Thymus (tissue), 11 donors: ENCODE measurements at regions not wholly inside any gene's neighbourhood (a gene's known extent, or its start where the extent isn't known, plus 50 kb on each side); places are given as distances from the start of the nearest gene placed in this dataset.
"Not testable (repeated sequence)": the region's sequence is repeated elsewhere in the genome, so short reads cannot be mapped to it uniquely, and the experiment has no call there.

Source experiments
- DNase-seq, 9 donors: peaks; one replicate each; pipeline ENCODE4 v3.0.0-alpha.2; 2013; ENCODE audit warnings: low spot score in 9 of 9, low read depth in 6 of 9, missing footprints in 1 of 9
- H3K27ac ChIP-seq, 2 donors: one replicate each; pipeline ENCODE4 v1.5.1; 2013; ENCODE audit warnings: control low read depth in 1 of 2, low read depth in 1 of 2, low read length in 1 of 2, mild to moderate bottlenecking in 1 of 2, moderate library complexity in 1 of 2
- H3K27me3 ChIP-seq, 2 donors: one replicate each; pipeline ENCODE4 v1.5.1; 2013; ENCODE audit warnings: low read length in 1 of 2; ENCODE audit not compliant: control insufficient read depth in 2 of 2, insufficient read depth in 1 of 2
- H3K36me3 ChIP-seq, 2 donors: one replicate each; pipeline ENCODE4 v1.5.1; 2013; ENCODE audit warnings: low read length in 1 of 2, mild to moderate bottlenecking in 1 of 2, moderate library complexity in 1 of 2; ENCODE audit not compliant: control insufficient read depth in 2 of 2, insufficient read depth in 2 of 2
- H3K4me1 ChIP-seq, 2 donors: one replicate each; pipeline ENCODE4 v1.5.1; 2013; ENCODE audit warnings: low read length in 2 of 2; ENCODE audit not compliant: control insufficient read depth in 2 of 2, insufficient read depth in 2 of 2
- H3K4me3 ChIP-seq, 2 donors: one replicate each; pipeline ENCODE4 v1.5.1; 2013; ENCODE audit warnings: low read length in 2 of 2, control low read depth in 1 of 2, mild to moderate bottlenecking in 1 of 2
- H3K9me3 ChIP-seq, 2 donors: one replicate each; pipeline ENCODE4 v1.5.1; 2013; ENCODE audit warnings: low read length in 1 of 2, mild to moderate bottlenecking in 1 of 2; ENCODE audit not compliant: control insufficient read depth in 2 of 2, insufficient read depth in 1 of 2
- WGBS: extraction: QIAGEN DNeasy Blood & Tissue Kit; methylation state at CpG from one replicate; pipeline ENCODE4 v1.1.7; 2013; 5-methylcytosine and 5-hydroxymethylcytosine counted together
- donor health status: healthy.

GRCh38 chr17:53490447-53490968 is 332.2 kb upstream of the KIF2B start:
- Histone ChIP-seq H3K27me3 (no peaks in the 10 kb centered on the region), H3K9me3 (no peaks in the 10 kb centered on the region), H3K27ac (no peak overlapping the region), H3K4me1 (no peaks in the 10 kb centered on the region), H3K36me3 (no peaks in the 10 kb centered on the region), H3K4me3 (no peak overlapping the region)
- no peak for DNase-seq

GRCh38 chr17:53483704-53484103 is 339.0 kb upstream of the KIF2B start:
- Histone ChIP-seq H3K27me3 (no peaks in the 10 kb centered on the region), H3K27ac (no peak overlapping the region), H3K9me3 (no peaks in the 10 kb centered on the region), H3K36me3 (no peaks in the 10 kb centered on the region), H3K4me3 (no peak overlapping the region), H3K4me1 (no peaks in the 10 kb centered on the region)
- no peak for DNase-seq
- WGBS = 77% methylated on average over 1 of the region's 1 CpG

DNA sequence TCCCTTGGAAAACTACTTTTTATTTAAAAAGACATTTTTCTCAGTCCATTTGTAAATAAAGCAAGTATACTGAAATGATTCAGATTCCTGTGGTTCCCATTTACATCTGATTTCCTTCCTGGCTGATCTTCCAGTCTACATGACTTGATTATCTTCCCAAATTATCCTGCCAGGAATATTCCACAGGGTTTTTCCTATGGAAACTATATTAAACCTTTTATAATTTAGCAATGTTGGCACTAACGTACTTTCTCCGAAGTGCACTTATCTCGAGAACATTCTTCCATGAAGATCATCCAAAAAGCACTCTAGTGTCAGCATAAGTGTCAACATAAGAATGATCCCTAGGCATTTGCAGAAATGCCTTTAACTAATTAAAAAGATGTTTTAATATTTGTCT is 347.7 kb upstream of the KIF2B start:
- 96% methylated on average over 3 of the region's 3 CpGs for WGBS
- no peak overlapping the region for H3K4me3 ChIP-seq
- DNase-seq = no peak
- no peaks in the 10 kb centered on the region for H3K36me3 ChIP-seq
- H3K9me3 ChIP-seq = peaks cover 0 to 2% of the 10 kb centered on the region in 2 donors
- no peaks in the 10 kb centered on the region for H3K4me1 ChIP-seq
- no peaks in the 10 kb centered on the region for H3K27me3 ChIP-seq
- no peak overlapping the region for H3K27ac ChIP-seq

GRCh38 chr17:53472586-53472985 is 350.1 kb upstream of the KIF2B start:
- H3K36me3 ChIP-seq = no peaks in the 10 kb centered on the region
- H3K4me1 ChIP-seq = no peaks in the 10 kb centered on the region
- H3K27me3 ChIP-seq = no peaks in the 10 kb centered on the region
- H3K4me3 ChIP-seq = no peak overlapping the region
- WGBS = 99% methylated on average over 1 of the region's 1 CpG
- H3K27ac ChIP-seq = no peak overlapping the region
- H3K9me3 ChIP-seq = peaks cover 0 to 2% of the 10 kb centered on the region in 2 donors
- DNase-seq = no peak

GRCh38 chr17:53471514-53471913 is 351.2 kb upstream of the KIF2B start:
- DNase-seq = no peak
- no peaks in the 10 kb centered on the region for H3K36me3 ChIP-seq
- H3K4me3 ChIP-seq = no peak overlapping the region
- no peaks in the 10 kb centered on the region for H3K4me1 ChIP-seq
- H3K9me3 ChIP-seq = peaks cover 0 to 2% of the 10 kb centered on the region in 2 donors
- no peaks in the 10 kb centered on the region for H3K27me3 ChIP-seq
- no peak overlapping the region for H3K27ac ChIP-seq
- WGBS = 94% methylated on average over 7 of the region's 7 CpGs

GRCh38 chr17:53470626-53471025 is 352.1 kb upstream of the KIF2B start:
- no peak overlapping the region for H3K27ac ChIP-seq
- peaks cover 0 to 2% of the 10 kb centered on the region in 2 donors for H3K9me3 ChIP-seq
- H3K4me1 ChIP-seq = no peaks in the 10 kb centered on the region
- H3K4me3 ChIP-seq = no peak overlapping the region
- DNase-seq = no peak
- H3K27me3 ChIP-seq = no peaks in the 10 kb centered on the region
- WGBS = 65% methylated on average over 1 of the region's 1 CpG
- H3K36me3 ChIP-seq = no peaks in the 10 kb centered on the region

DNA sequence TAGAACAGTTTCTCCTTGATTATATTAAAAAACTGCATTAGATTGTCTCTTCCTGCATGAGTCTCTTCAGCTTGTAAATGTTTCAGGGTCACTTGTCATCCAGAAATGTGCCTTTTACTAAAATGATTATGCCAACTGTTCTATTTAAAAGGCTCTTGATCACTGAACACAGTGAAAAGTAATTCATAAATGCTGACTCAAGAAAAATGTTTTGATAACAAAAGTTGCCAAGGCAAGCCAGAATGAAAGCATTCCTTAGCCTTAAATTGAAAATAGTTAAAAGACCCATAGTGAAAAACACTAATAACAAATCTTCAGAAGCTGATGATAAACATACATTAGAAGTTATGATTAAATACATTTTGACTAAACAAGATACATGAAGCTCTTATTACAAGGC is 356.0 kb upstream of the KIF2B start:
- no peaks in the 10 kb centered on the region for H3K9me3 ChIP-seq
- DNase-seq = no peak
- no peaks in the 10 kb centered on the region for H3K27me3 ChIP-seq
- H3K27ac ChIP-seq = no peak overlapping the region
- H3K36me3 ChIP-seq = no peaks in the 10 kb centered on the region
- no peaks in the 10 kb centered on the region for H3K4me1 ChIP-seq
- no peak overlapping the region for H3K4me3 ChIP-seq

GRCh38 chr17:53464396-53464795 is 358.3 kb upstream of the KIF2B start:
- WGBS = 93% methylated on average over 8 of the region's 8 CpGs
- H3K4me1 ChIP-seq, H3K9me3 ChIP-seq, H3K27me3 ChIP-seq, H3K27ac ChIP-seq, H3K36me3 ChIP-seq, H3K4me3 ChIP-seq, DNase-seq: not testable (repeated sequence)

DNA sequence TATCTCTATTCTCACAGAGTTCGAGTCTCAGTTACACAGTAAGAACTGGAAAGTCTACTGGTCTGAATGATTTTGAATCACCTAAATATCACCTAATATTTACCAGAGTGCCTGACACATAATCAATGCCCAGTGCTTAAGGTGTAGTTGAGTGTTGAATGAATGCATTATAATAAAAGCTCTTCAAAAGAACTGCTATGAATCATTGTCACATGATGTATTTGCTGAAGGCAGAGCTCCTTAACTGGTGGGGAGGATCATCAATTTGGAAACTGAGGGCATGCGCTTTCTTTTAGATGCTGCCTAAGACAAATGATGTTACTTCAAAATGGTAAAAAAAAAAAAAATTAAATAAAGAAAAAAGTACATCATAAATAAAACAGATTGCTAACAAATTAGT is 359.4 kb upstream of the KIF2B start:
- no peaks in the 10 kb centered on the region for H3K36me3 ChIP-seq
- WGBS = 90% methylated on average over 2 of the region's 2 CpGs
- H3K4me3 ChIP-seq = no peak overlapping the region
- H3K27me3 ChIP-seq = no peaks in the 10 kb centered on the region
- DNase-seq = no peak
- H3K4me1 ChIP-seq = no peaks in the 10 kb centered on the region
- no peaks in the 10 kb centered on the region for H3K9me3 ChIP-seq
- no peak overlapping the region for H3K27ac ChIP-seq

- H3K9me3 ChIP-seq = peaks cover 0 to 3% of the 10 kb centered on the region in 2 donors
Observed at GRCh38 chr17:53462393-53462811, 360.3 kb upstream of the KIF2B start.

More at GRCh38 chr17:53462393-53462811, 360.3 kb upstream of the KIF2B start:
- no peaks in the 10 kb centered on the region for H3K4me1 ChIP-seq
- H3K27me3 ChIP-seq = no peaks in the 10 kb centered on the region
- no peak overlapping the region for H3K27ac ChIP-seq
- peak in 1 of 9 donors; percentile 8 for DNase-seq
- WGBS = 91% methylated on average over 1 of the region's 1 CpG
- H3K4me3 ChIP-seq = no peak overlapping the region
- H3K36me3 ChIP-seq = no peaks in the 10 kb centered on the region
